Tibial nerve (tissue), 4 donors: ENCODE measurements at regions not wholly inside any gene's neighbourhood (a gene's known extent, or its start where the extent isn't known, plus 50 kb on each side); places are given as distances from the start of the nearest gene placed in this dataset.

Source experiments
- CTCF ChIP-seq, 5 experiments: fragments of 200-600 bp in 3 of 5; fragments of 450-650 bp in 2 of 5; sonication (generic) in 3 of 5; IDR thresholded peaks; one replicate each; pipeline ENCODE4 v1.5.1; 2016 to 2019; ENCODE audit warnings: antibody characterized with exemption in 5 of 5, mild to moderate bottlenecking in 3 of 5, moderate library complexity in 2 of 5
- EP300 ChIP-seq, 2 donors: sonication (generic); formaldehyde crosslinking; IDR thresholded peaks; one replicate each; pipeline ENCODE4 v1.6.1; 2017; ENCODE audit warnings: antibody characterized with exemption in 2 of 2, mild to moderate bottlenecking in 1 of 2
- POLR2A ChIP-seq, 2 donors: fragments of 450-650 bp; IDR thresholded peaks; one replicate each; pipeline ENCODE4 v1.6.1; 2017; ENCODE audit warnings: antibody characterized with exemption in 2 of 2, mild to moderate bottlenecking in 2 of 2, moderate library complexity in 2 of 2

GRCh38 chr4:170231377-170231776 lies 141.6 kb upstream of the AADAT start:
- no peak for TF ChIP-seq CTCF (IDR thresholded peaks at IDR 0.05)
- no peak for TF ChIP-seq POLR2A (IDR thresholded peaks at IDR 0.05)
- no peak for TF ChIP-seq EP300 (IDR thresholded peaks at IDR 0.05)
